Liver (tissue), 8 donors: ENCODE measurements at regions not wholly inside any gene's neighbourhood (a gene's known extent, or its start where the extent isn't known, plus 50 kb on each side); places are given as distances from the start of the nearest gene placed in this dataset.
A peak's percentile ranks its signal among the peaks of the same experiment; 100 is the strongest.

Experiments used
- DNase-seq: peaks from one replicate; pipeline ENCODE4 v3.0.0-alpha.2; 2017; ENCODE audit warnings: low spot score
- H3K27ac ChIP-seq, 2 donors: one replicate each; pipeline ENCODE4 v1.7.0; 2013; ENCODE audit warnings: inconsistent platforms in 2 of 2, low read length in 2 of 2, control low read depth in 1 of 2, low read depth in 1 of 2, mild to moderate bottlenecking in 1 of 2
- H3K27me3 ChIP-seq, 4 donors: one replicate each; pipeline versions ENCODE4 v1.6.1 to v1.7.0; 2013; ENCODE audit warnings: low read length in 3 of 4, inconsistent platforms in 1 of 4, mild to moderate bottlenecking in 1 of 4, moderate library complexity in 1 of 4; ENCODE audit not compliant: control insufficient read depth in 4 of 4, insufficient read depth in 4 of 4
- H3K36me3 ChIP-seq, 4 donors: one replicate each; pipeline versions ENCODE4 v1.6.1 to v1.7.0; 2013; ENCODE audit warnings: low read length in 3 of 4, mild to moderate bottlenecking in 3 of 4, low read depth in 1 of 4, moderate library complexity in 1 of 4; ENCODE audit not compliant: control insufficient read depth in 4 of 4, insufficient read depth in 3 of 4
- H3K4me1 ChIP-seq, 4 donors: one replicate each; pipeline versions ENCODE4 v1.6.1 to v1.7.0; 2013; ENCODE audit warnings: low read length in 3 of 4, mild to moderate bottlenecking in 3 of 4, moderate library complexity in 1 of 4; ENCODE audit not compliant: control insufficient read depth in 4 of 4, insufficient read depth in 4 of 4
- H3K4me3 ChIP-seq, 3 donors: one replicate each; pipeline versions ENCODE4 v1.6.1 to v1.7.0; 2013; ENCODE audit warnings: low read length in 3 of 3, control low read depth in 1 of 3, low read depth in 1 of 3, mild to moderate bottlenecking in 1 of 3
- H3K9ac ChIP-seq, 2 donors: one replicate each; pipeline ENCODE4 v1.7.0; 2013; ENCODE audit warnings: low read length in 2 of 2, mild to moderate bottlenecking in 2 of 2, moderate library complexity in 2 of 2, control low read depth in 1 of 2, low read depth in 1 of 2
- H3K9me3 ChIP-seq, 4 donors: one replicate each; pipeline versions ENCODE4 v1.6.1 to v1.7.0; 2013; ENCODE audit warnings: low read length in 3 of 4; ENCODE audit not compliant: control insufficient read depth in 4 of 4
- EGR1 ChIP-seq, 2 donors: IDR thresholded peaks; 2 replicates each; pipeline ENCODE4 v1.6.1; 2016 to 2018; ENCODE audit warnings: antibody characterized with exemption in 2 of 2, low read depth in 2 of 2
- FOXA1 ChIP-seq: IDR thresholded peaks from 2 replicates; pipeline ENCODE4 v1.6.1; 2016; ENCODE audit warnings: antibody characterized with exemption
- GABPA ChIP-seq, 2 donors: IDR thresholded peaks in 1 of 2; conservative IDR thresholded peaks in 1 of 2; 2 replicates each; pipeline ENCODE4 v1.6.1; 2016; ENCODE audit warnings: antibody characterized with exemption in 2 of 2, mild to moderate bottlenecking in 1 of 2, moderate library complexity in 1 of 2
- HNF4G ChIP-seq: IDR thresholded peaks from 2 replicates; pipeline ENCODE4 v1.6.1; 2016; ENCODE audit warnings: antibody characterized with exemption
- JUND ChIP-seq, 2 donors: IDR thresholded peaks; 2 replicates each; pipeline ENCODE4 v1.6.1; 2016; ENCODE audit warnings: antibody characterized with exemption in 2 of 2
- NR2F2 ChIP-seq: IDR thresholded peaks from 2 replicates; pipeline ENCODE4 v1.6.1; 2016; ENCODE audit warnings: antibody characterized with exemption
- RAD21 ChIP-seq, 2 donors: IDR thresholded peaks; 2 replicates each; pipeline ENCODE4 v1.6.1; 2016; ENCODE audit warnings: antibody characterized with exemption in 2 of 2, mild to moderate bottlenecking in 2 of 2
- RXRA ChIP-seq, 2 donors: IDR thresholded peaks; 2 replicates each; pipeline ENCODE4 v1.6.1; 2017 to 2018; ENCODE audit warnings: antibody characterized with exemption in 2 of 2, mild to moderate bottlenecking in 1 of 2
- SP1 ChIP-seq: IDR thresholded peaks from 2 replicates; pipeline ENCODE4 v1.6.1; 2018; ENCODE audit warnings: antibody characterized with exemption, mild to moderate bottlenecking
- TAF1 ChIP-seq: conservative IDR thresholded peaks from 2 replicates; pipeline ENCODE4 v1.6.1; 2016; ENCODE audit warnings: antibody characterized with exemption, mild to moderate bottlenecking
- YY1 ChIP-seq: IDR thresholded peaks from 2 replicates; pipeline ENCODE4 v1.6.1; 2016; ENCODE audit warnings: antibody characterized with exemption, mild to moderate bottlenecking
- WGBS: extraction: QIAGEN DNeasy Blood & Tissue Kit; methylation state at CpG from one replicate; pipeline ENCODE4 v1.1.7; 2013; 5-methylcytosine and 5-hydroxymethylcytosine counted together
- TF ChIP-seq, protein P1 (sequence below): fragments of 150-350 bp; IDR thresholded peaks from 2 replicates; pipeline ENCODE4 v1.5.1; 2017; ENCODE audit warnings: improper control_type of control experiment, low read depth, low read length; ENCODE audit not compliant: missing input control
- TF ChIP-seq, protein P2 (sequence below): IDR thresholded peaks from 2 replicates; pipeline ENCODE4 v1.6.1; 2016; ENCODE audit warnings: antibody characterized with exemption
- TF ChIP-seq, protein P3 (sequence below): IDR thresholded peaks from 2 replicates; pipeline ENCODE4 v1.6.1; 2016; ENCODE audit warnings: antibody characterized with exemption
- TF ChIP-seq, protein P4 (sequence below): IDR thresholded peaks from 2 replicates; pipeline ENCODE4 v1.6.1; 2016; ENCODE audit warnings: antibody characterized with exemption, mild to moderate bottlenecking
- TF ChIP-seq, protein P5 (sequence below): IDR thresholded peaks from 2 replicates; pipeline ENCODE4 v1.6.1; 2016; ENCODE audit warnings: antibody characterized with exemption
- donor health status: healthy.
- donor health status: healthy.
- donor health status: healthy.
- donor health status: healthy.
- donor health status: healthy.

DNA sequence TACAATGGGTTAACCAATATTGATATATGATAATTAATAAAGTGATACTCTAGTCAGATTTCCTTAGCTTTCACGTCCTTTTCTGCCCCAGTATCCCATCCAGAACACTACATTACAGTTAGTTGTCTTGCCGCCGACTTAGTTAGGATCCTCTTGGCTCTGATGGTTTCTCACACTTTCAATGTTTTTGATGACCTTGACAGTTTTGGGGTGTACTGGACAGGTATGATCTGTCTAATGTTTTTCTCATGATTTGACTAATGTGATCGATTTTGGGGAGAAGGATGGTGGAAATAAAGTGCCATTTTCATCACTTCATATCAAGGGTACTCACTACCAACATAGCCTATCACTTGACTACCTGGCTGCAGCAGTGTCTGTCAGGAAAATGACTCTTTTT lies 245.0 kb upstream of the TMC3 start (continued):
- TF ChIP-seq, protein P1, sequence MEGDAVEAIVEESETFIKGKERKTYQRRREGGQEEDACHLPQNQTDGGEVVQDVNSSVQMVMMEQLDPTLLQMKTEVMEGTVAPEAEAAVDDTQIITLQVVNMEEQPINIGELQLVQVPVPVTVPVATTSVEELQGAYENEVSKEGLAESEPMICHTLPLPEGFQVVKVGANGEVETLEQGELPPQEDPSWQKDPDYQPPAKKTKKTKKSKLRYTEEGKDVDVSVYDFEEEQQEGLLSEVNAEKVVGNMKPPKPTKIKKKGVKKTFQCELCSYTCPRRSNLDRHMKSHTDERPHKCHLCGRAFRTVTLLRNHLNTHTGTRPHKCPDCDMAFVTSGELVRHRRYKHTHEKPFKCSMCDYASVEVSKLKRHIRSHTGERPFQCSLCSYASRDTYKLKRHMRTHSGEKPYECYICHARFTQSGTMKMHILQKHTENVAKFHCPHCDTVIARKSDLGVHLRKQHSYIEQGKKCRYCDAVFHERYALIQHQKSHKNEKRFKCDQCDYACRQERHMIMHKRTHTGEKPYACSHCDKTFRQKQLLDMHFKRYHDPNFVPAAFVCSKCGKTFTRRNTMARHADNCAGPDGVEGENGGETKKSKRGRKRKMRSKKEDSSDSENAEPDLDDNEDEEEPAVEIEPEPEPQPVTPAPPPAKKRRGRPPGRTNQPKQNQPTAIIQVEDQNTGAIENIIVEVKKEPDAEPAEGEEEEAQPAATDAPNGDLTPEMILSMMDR: no peak
- TF ChIP-seq NR2F2 (no peak), RAD21 (IDR thresholded peaks at IDR 0.05) (no peak)

DNA sequence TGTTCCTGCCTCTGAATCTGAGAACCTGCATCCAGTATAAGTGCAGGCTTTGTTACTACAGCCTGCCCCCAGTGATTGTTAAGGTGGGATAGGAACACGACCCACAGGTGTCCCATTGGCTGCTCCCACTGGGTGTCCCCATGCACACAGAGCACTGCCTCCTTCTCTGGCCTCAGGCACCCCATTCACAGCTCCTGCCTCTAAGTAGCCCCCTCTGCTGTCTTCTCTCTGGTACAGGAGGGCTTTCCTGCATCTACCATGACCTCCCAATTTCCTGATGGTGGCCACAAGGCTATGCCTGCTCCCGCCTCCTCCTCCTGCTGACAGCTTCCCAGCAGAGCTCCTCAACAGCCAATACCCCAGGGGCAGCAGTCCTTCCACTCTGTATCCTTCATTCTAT lies 238.6 kb upstream of the TMC3 start:
- no peak overlapping the region for H3K9ac ChIP-seq
- no peak for DNase-seq
- 81% methylated on average over 2 of the region's 2 CpGs for WGBS
- H3K4me3 ChIP-seq: no peak overlapping the region
- H3K27ac ChIP-seq: no peak overlapping the region
- H3K36me3 ChIP-seq: no peaks in the 10 kb centered on the region
- H3K4me1 ChIP-seq: no peaks in the 10 kb centered on the region
- H3K9me3 ChIP-seq: no peaks in the 10 kb centered on the region
- TF ChIP-seq FOXA1 (no peak), HNF4G (no peak), GABPA (IDR thresholded peaks at IDR 0.05 in 1 of 2, conservative IDR thresholded peaks at IDR 0.05 in 1 of 2) (no peak), EGR1 (IDR thresholded peaks at IDR 0.05; ENCODE audit: low read depth in 2 of 2) (no peak)
- TF ChIP-seq, protein P2, sequence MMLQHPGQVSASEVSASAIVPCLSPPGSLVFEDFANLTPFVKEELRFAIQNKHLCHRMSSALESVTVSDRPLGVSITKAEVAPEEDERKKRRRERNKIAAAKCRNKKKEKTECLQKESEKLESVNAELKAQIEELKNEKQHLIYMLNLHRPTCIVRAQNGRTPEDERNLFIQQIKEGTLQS: no peak
- TF ChIP-seq, protein P3, sequence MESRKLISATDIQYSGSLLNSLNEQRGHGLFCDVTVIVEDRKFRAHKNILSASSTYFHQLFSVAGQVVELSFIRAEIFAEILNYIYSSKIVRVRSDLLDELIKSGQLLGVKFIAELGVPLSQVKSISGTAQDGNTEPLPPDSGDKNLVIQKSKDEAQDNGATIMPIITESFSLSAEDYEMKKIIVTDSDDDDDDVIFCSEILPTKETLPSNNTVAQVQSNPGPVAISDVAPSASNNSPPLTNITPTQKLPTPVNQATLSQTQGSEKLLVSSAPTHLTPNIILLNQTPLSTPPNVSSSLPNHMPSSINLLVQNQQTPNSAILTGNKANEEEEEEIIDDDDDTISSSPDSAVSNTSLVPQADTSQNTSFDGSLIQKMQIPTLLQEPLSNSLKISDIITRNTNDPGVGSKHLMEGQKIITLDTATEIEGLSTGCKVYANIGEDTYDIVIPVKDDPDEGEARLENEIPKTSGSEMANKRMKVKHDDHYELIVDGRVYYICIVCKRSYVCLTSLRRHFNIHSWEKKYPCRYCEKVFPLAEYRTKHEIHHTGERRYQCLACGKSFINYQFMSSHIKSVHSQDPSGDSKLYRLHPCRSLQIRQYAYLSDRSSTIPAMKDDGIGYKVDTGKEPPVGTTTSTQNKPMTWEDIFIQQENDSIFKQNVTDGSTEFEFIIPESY: no peak
- no peaks in the 10 kb centered on the region for H3K27me3 ChIP-seq

DNA sequence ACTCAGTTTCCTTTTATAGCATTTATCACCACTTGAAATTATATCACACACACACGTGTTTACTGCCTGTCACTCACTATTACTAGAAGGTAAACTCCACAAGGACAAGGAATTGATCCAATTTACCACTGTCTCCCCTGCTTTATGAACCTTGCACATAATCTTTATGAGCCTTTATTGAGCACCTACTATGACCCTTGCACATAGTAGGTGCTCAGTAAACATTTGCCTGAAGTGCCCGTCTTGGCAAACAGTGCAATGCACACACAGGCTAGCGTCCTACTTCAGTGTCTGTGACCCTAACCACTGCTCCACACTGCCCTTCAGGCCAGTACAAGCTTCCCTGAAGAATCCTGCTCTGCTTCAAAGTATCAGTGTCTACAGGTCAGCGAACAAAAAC lies 237.7 kb upstream of the TMC3 start:
- Histone ChIP-seq H3K27ac (no peak overlapping the region), H3K4me3 (no peak overlapping the region), H3K27me3 (no peaks in the 10 kb centered on the region), H3K4me1 (no peaks in the 10 kb centered on the region), H3K9ac (peak overlapping the region in 1 of 2 donors; percentile 5), H3K9me3 (no peaks in the 10 kb centered on the region), H3K36me3 (no peaks in the 10 kb centered on the region)
- DNase-seq: no peak
- WGBS: 60% methylated on average over 4 of the region's 4 CpGs
- TF ChIP-seq HNF4G (no peak), EGR1 (IDR thresholded peaks at IDR 0.05; ENCODE audit: low read depth in 2 of 2) (no peak), JUND (IDR thresholded peaks at IDR 0.05) (no peak), RXRA (IDR thresholded peaks at IDR 0.05) (no peak), NR2F2 (no peak), YY1 (no peak), SP1 (no peak), TAF1 (no peak)
- TF ChIP-seq, protein P4, sequence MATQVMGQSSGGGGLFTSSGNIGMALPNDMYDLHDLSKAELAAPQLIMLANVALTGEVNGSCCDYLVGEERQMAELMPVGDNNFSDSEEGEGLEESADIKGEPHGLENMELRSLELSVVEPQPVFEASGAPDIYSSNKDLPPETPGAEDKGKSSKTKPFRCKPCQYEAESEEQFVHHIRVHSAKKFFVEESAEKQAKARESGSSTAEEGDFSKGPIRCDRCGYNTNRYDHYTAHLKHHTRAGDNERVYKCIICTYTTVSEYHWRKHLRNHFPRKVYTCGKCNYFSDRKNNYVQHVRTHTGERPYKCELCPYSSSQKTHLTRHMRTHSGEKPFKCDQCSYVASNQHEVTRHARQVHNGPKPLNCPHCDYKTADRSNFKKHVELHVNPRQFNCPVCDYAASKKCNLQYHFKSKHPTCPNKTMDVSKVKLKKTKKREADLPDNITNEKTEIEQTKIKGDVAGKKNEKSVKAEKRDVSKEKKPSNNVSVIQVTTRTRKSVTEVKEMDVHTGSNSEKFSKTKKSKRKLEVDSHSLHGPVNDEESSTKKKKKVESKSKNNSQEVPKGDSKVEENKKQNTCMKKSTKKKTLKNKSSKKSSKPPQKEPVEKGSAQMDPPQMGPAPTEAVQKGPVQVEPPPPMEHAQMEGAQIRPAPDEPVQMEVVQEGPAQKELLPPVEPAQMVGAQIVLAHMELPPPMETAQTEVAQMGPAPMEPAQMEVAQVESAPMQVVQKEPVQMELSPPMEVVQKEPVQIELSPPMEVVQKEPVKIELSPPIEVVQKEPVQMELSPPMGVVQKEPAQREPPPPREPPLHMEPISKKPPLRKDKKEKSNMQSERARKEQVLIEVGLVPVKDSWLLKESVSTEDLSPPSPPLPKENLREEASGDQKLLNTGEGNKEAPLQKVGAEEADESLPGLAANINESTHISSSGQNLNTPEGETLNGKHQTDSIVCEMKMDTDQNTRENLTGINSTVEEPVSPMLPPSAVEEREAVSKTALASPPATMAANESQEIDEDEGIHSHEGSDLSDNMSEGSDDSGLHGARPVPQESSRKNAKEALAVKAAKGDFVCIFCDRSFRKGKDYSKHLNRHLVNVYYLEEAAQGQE: no peak
- TF ChIP-seq, protein P5, sequence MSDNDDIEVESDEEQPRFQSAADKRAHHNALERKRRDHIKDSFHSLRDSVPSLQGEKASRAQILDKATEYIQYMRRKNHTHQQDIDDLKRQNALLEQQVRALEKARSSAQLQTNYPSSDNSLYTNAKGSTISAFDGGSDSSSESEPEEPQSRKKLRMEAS: no peak
